SJSA1 (cell line): ENCODE measurements at regions not wholly inside any gene's neighbourhood (a gene's known extent, or its start where the extent isn't known, plus 50 kb on each side); places are given as distances from the start of the nearest gene placed in this dataset.

Source experiments
- DNase-seq, 2 experiments: peaks; one replicate each; pipeline ENCODE4 v3.0.0-alpha.2; 2015 to 2020; ENCODE audit warnings: low spot score in 2 of 2, low read depth in 1 of 2
- H3K27ac ChIP-seq: fragments of 250-450 bp; sonication (Bioruptor Pico); 2 replicates; pipeline ENCODE4 v1.5.1; 2020; ENCODE audit warnings: mild to moderate bottlenecking, moderate library complexity
- H3K27me3 ChIP-seq: fragments of 250-450 bp; sonication (Bioruptor Pico); replicated peaks from 2 replicates; pipeline ENCODE4 v1.5.1; 2020; ENCODE audit warnings: mild to moderate bottlenecking, moderate library complexity
- H3K36me3 ChIP-seq: fragments of 250-450 bp; sonication (Bioruptor Pico); 2 replicates; pipeline ENCODE4 v1.5.1; 2020; ENCODE audit warnings: mild to moderate bottlenecking
- H3K4me1 ChIP-seq: fragments of 250-450 bp; sonication (Bioruptor Pico); replicated peaks from 2 replicates; pipeline ENCODE4 v1.6.1; 2021; ENCODE audit warnings: mild to moderate bottlenecking
- H3K4me3 ChIP-seq: fragments of 250-450 bp; sonication (Bioruptor Pico); 2 replicates; pipeline ENCODE4 v1.5.1; 2020; ENCODE audit warnings: mild to moderate bottlenecking
- H3K9me3 ChIP-seq: fragments of 250-450 bp; sonication (Bioruptor Pico); replicated peaks from 2 replicates; pipeline ENCODE4 v1.5.1; 2020; ENCODE audit warnings: mild to moderate bottlenecking

- Histone ChIP-seq H3K27me3 (no peaks in the 10 kb centered on the region), H3K9me3 (no peaks in the 10 kb centered on the region), H3K27ac (peak overlapping the region; percentile 48), H3K36me3 (no peaks in the 10 kb centered on the region), H3K4me3 (no peak overlapping the region), H3K4me1 (peaks cover 8% of the 10 kb centered on the region; the same call in 1 of the 2 replicates)
- DNase-seq: peak; percentile 34 to 56
Observed at GRCh38 chr2:156038021-156038420, 294.5 kb downstream of the NR4A2 start.

- H3K36me3 ChIP-seq: no peaks in the 10 kb centered on the region
- H3K27me3 ChIP-seq: no peaks in the 10 kb centered on the region
- no peak for DNase-seq
- H3K9me3 ChIP-seq: no peaks in the 10 kb centered on the region
- H3K4me3 ChIP-seq: no peak overlapping the region
- H3K27ac ChIP-seq: peak overlapping the region; percentile 48
- H3K4me1 ChIP-seq: peaks cover 8% of the 10 kb centered on the region; the same call in 1 of the 2 replicates
Observed at GRCh38 chr2:156037482-156037881, 295.0 kb downstream of the NR4A2 start.

GRCh38 chr2:156031121-156031520, 301.4 kb downstream of the NR4A2 start:
- Histone ChIP-seq H3K9me3 (no peaks in the 10 kb centered on the region), H3K27ac (no peak overlapping the region)

GRCh38 chr2:156023229-156023869, 309.2 kb downstream of the NR4A2 start:
- H3K4me3 ChIP-seq: no peak overlapping the region
- H3K9me3 ChIP-seq: no peaks in the 10 kb centered on the region
- H3K36me3 ChIP-seq: no peaks in the 10 kb centered on the region
- H3K27me3 ChIP-seq: no peaks in the 10 kb centered on the region
- no peak for DNase-seq
- H3K27ac ChIP-seq: no peak overlapping the region
- H3K4me1 ChIP-seq: no peaks in the 10 kb centered on the region

More at GRCh38 chr2:156031121-156031520, 301.4 kb downstream of the NR4A2 start:
- Histone ChIP-seq H3K36me3 (no peaks in the 10 kb centered on the region), H3K4me1 (no peaks in the 10 kb centered on the region), H3K4me3 (no peak overlapping the region), H3K27me3 (no peaks in the 10 kb centered on the region)
- no peak for DNase-seq

- DNase-seq: no peak
- no peaks in the 10 kb centered on the region for H3K27me3 ChIP-seq
- no peak overlapping the region for H3K4me3 ChIP-seq
- H3K36me3 ChIP-seq: no peaks in the 10 kb centered on the region
- no peaks in the 10 kb centered on the region for H3K4me1 ChIP-seq
- no peaks in the 10 kb centered on the region for H3K9me3 ChIP-seq
- H3K27ac ChIP-seq: no peak overlapping the region
Observed at GRCh38 chr2:156021146-156022040, 311.1 kb downstream of the NR4A2 start.

GRCh38 chr2:156019341-156019740, 313.2 kb downstream of the NR4A2 start:
- Histone ChIP-seq H3K36me3 (no peaks in the 10 kb centered on the region), H3K4me1 (no peaks in the 10 kb centered on the region), H3K27me3 (no peaks in the 10 kb centered on the region), H3K27ac (no peak overlapping the region), H3K4me3 (no peak overlapping the region), H3K9me3 (no peaks in the 10 kb centered on the region)
- DNase-seq: no peak

GRCh38 chr2:156017341-156017885, 315.1 kb downstream of the NR4A2 start:
- Histone ChIP-seq H3K27ac (no peak overlapping the region), H3K36me3 (no peaks in the 10 kb centered on the region), H3K9me3 (no peaks in the 10 kb centered on the region), H3K4me1 (no peaks in the 10 kb centered on the region), H3K27me3 (no peaks in the 10 kb centered on the region), H3K4me3 (no peak overlapping the region)
- DNase-seq: no peak

- H3K27me3 ChIP-seq: no peaks in the 10 kb centered on the region
- no peaks in the 10 kb centered on the region for H3K4me1 ChIP-seq
- no peaks in the 10 kb centered on the region for H3K36me3 ChIP-seq
- H3K4me3 ChIP-seq: no peak overlapping the region
- DNase-seq: no peak
- H3K9me3 ChIP-seq: no peaks in the 10 kb centered on the region
- H3K27ac ChIP-seq: no peak overlapping the region
Observed at GRCh38 chr2:156009293-156009692, 323.2 kb downstream of the NR4A2 start.

- Histone ChIP-seq H3K27ac (no peak overlapping the region), H3K9me3 (no peaks in the 10 kb centered on the region), H3K27me3 (no peaks in the 10 kb centered on the region), H3K4me1 (no peaks in the 10 kb centered on the region), H3K4me3 (no peak overlapping the region), H3K36me3 (no peaks in the 10 kb centered on the region)
- DNase-seq: no peak
Observed at GRCh38 chr2:156006721-156007618, 325.6 kb downstream of the NR4A2 start.

- H3K27me3 ChIP-seq: no peaks in the 10 kb centered on the region
- no peak for DNase-seq
Observed at GRCh38 chr2:156005999-156006712, 326.4 kb downstream of the NR4A2 start.

GRCh38 chr2:156005531-156005930, 327.0 kb downstream of the NR4A2 start:
- Histone ChIP-seq H3K4me1 (no peaks in the 10 kb centered on the region), H3K4me3 (no peak overlapping the region), H3K27me3 (no peaks in the 10 kb centered on the region), H3K27ac (no peak overlapping the region), H3K9me3 (no peaks in the 10 kb centered on the region), H3K36me3 (no peaks in the 10 kb centered on the region)
- DNase-seq: no peak

More at GRCh38 chr2:156005999-156006712, 326.4 kb downstream of the NR4A2 start:
- Histone ChIP-seq H3K36me3 (no peaks in the 10 kb centered on the region), H3K9me3 (no peaks in the 10 kb centered on the region), H3K4me1 (no peaks in the 10 kb centered on the region), H3K4me3 (no peak overlapping the region), H3K27ac (no peak overlapping the region)

- H3K27ac ChIP-seq: no peak overlapping the region
- no peaks in the 10 kb centered on the region for H3K4me1 ChIP-seq
- H3K27me3 ChIP-seq: no peaks in the 10 kb centered on the region
- no peaks in the 10 kb centered on the region for H3K36me3 ChIP-seq
- no peak overlapping the region for H3K4me3 ChIP-seq
- DNase-seq: no peak
- no peaks in the 10 kb centered on the region for H3K9me3 ChIP-seq
Observed at GRCh38 chr2:156004459-156004858, 328.1 kb downstream of the NR4A2 start.

- no peak for DNase-seq
- Histone ChIP-seq H3K4me1 (no peaks in the 10 kb centered on the region), H3K27me3 (no peaks in the 10 kb centered on the region), H3K27ac (no peak overlapping the region), H3K4me3 (no peak overlapping the region), H3K9me3 (no peaks in the 10 kb centered on the region), H3K36me3 (no peaks in the 10 kb centered on the region)
Observed at GRCh38 chr2:156003780-156004179, 328.7 kb downstream of the NR4A2 start.
